Ascending aorta (tissue), 2 donors: ENCODE measurements at regions not wholly inside any gene's neighbourhood (a gene's known extent, or its start where the extent isn't known, plus 50 kb on each side); places are given as distances from the start of the nearest gene placed in this dataset.

Experiments used
- DNase-seq, 2 donors: peaks; one replicate each; pipeline ENCODE4 v3.0.0-alpha.2; 2019; ENCODE audit warnings: low spot score in 2 of 2
- H3K27ac ChIP-seq, 2 donors: fragments of 200-600 bp; sonication (generic); one replicate each; pipeline ENCODE4 v1.5.1; 2016 to 2017; ENCODE audit warnings: mild to moderate bottlenecking in 1 of 2
- H3K27me3 ChIP-seq: fragments of 200-600 bp; sonication (generic); one replicate; pipeline ENCODE4 v1.5.1; 2017
- H3K36me3 ChIP-seq, 2 donors: fragments of 200-600 bp; sonication (generic); one replicate each; pipeline ENCODE4 v1.5.1; 2016
- H3K4me1 ChIP-seq, 2 donors: fragments of 200-600 bp; sonication (generic); one replicate each; pipeline ENCODE4 v1.5.1; 2016 to 2017; ENCODE audit warnings: mild to moderate bottlenecking in 1 of 2
- H3K4me3 ChIP-seq, 2 donors: fragments of 200-600 bp; sonication (generic); one replicate each; pipeline ENCODE4 v1.5.1; 2016 to 2017; ENCODE audit warnings: mild to moderate bottlenecking in 1 of 2
- H3K9me3 ChIP-seq, 2 donors: fragments of 200-600 bp; sonication (generic); one replicate each; pipeline ENCODE4 v1.5.1; 2016
- CTCF ChIP-seq, 3 experiments: fragments of 200-600 bp in 2 of 3; fragments of 450-650 bp in 1 of 3; sonication (generic) in 2 of 3; IDR thresholded peaks; one replicate each; pipeline ENCODE4 v1.5.1; 2016 to 2019; ENCODE audit warnings: antibody characterized with exemption in 3 of 3, mild to moderate bottlenecking in 1 of 3, moderate library complexity in 1 of 3
- intact Hi-C: fragments of 100-400 bp; cut with DNase I; formaldehyde crosslinking; loops from one replicate; pipeline ENCODE4 v1.15.1; 2023

DNA sequence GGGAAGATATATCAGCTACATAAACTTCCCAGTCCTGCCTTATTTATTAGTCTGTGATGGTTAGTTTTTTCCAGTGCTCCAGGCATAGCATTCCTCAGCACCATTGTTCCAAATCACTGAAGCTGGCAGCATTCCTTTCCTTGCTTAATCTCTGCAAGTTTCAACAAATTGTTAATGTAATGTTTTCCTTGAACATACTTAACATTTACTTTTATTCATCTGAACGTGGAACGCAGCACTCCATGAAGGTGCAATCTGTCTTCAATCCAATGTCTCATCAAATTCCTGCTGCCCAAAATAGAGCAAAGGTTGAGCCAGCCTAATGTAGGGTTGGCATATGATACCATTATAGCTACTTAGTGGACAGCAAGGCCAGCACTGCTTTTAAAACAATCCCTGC lies 441.1 kb upstream of the RBFOX1 start:
- Histone ChIP-seq H3K4me1 (no peaks in the 10 kb centered on the region), H3K4me3 (no peak overlapping the region), H3K27ac (no peak overlapping the region), H3K9me3 (no peaks in the 10 kb centered on the region), H3K27me3 (no peaks in the 10 kb centered on the region), H3K36me3 (no peaks in the 10 kb centered on the region)
- TF ChIP-seq CTCF (IDR thresholded peaks at IDR 0.05) = no peak
- no peak for DNase-seq
- intact Hi-C loops = no loop called here

DNA sequence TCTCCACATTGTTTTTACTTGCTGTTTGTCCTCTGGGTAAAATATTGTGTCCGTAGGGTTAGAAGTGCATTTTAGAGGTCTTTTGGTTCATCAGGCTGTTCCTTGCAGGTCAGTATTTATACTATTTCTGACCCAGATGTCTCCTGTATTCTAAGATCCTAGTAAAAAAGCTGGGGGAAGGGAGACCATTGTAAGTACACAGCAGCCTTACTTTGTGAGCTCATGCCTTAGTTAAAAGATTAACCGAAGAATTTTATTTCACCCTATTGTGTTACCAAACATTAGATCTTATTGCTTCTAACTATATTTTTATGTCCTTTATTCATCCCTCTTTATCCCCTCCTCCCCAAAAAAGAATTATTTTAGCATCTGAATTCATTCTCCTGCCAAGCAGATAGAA lies 444.1 kb upstream of the RBFOX1 start:
- H3K27ac ChIP-seq = no peak overlapping the region
- H3K27me3 ChIP-seq = no peaks in the 10 kb centered on the region
- no peak overlapping the region for H3K4me3 ChIP-seq
- H3K9me3 ChIP-seq = no peaks in the 10 kb centered on the region
- no peaks in the 10 kb centered on the region for H3K4me1 ChIP-seq
- no peaks in the 10 kb centered on the region for H3K36me3 ChIP-seq
- intact Hi-C loops = no loop called here
- DNase-seq = no peak
- no peak for TF ChIP-seq CTCF (IDR thresholded peaks at IDR 0.05)

GRCh38 chr16:6884002-6884401 lies 448.6 kb upstream of the RBFOX1 start:
- intact Hi-C loops = no loop called here

DNA sequence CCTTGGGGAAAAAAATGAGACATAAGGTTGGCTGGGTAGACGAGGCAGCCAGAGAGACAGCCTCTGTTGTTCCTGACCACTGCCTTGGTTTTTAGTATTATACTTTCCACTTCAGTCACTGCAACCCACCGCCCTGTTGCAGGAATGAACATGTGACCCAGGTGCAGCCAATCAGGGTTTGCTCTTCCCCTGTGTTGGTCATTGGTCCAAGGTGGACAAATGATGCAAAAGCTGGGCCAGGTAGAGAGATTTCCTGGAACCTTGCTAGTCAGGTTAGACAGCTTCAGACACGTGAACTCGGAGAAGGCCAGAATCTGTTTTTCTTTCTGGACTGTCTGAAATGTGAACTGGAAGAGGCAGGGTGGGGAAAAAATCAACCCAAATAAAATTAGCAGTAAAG lies 452.4 kb upstream of the RBFOX1 start:
- no peak for TF ChIP-seq CTCF (IDR thresholded peaks at IDR 0.05)
- no peak overlapping the region for H3K27ac ChIP-seq
- H3K27me3 ChIP-seq = no peaks in the 10 kb centered on the region
- H3K9me3 ChIP-seq = no peaks in the 10 kb centered on the region
- DNase-seq = no peak
- no peaks in the 10 kb centered on the region for H3K4me1 ChIP-seq
- no peaks in the 10 kb centered on the region for H3K36me3 ChIP-seq
- intact Hi-C loops = no loop called here
- no peak overlapping the region for H3K4me3 ChIP-seq

More at GRCh38 chr16:6884002-6884401, 448.6 kb upstream of the RBFOX1 start:
- Histone ChIP-seq H3K9me3 (no peaks in the 10 kb centered on the region), H3K4me1 (no peaks in the 10 kb centered on the region), H3K4me3 (no peak overlapping the region), H3K27ac (no peak overlapping the region), H3K36me3 (no peaks in the 10 kb centered on the region), H3K27me3 (no peaks in the 10 kb centered on the region)
- TF ChIP-seq CTCF (IDR thresholded peaks at IDR 0.05) = no peak
- no peak for DNase-seq

DNA sequence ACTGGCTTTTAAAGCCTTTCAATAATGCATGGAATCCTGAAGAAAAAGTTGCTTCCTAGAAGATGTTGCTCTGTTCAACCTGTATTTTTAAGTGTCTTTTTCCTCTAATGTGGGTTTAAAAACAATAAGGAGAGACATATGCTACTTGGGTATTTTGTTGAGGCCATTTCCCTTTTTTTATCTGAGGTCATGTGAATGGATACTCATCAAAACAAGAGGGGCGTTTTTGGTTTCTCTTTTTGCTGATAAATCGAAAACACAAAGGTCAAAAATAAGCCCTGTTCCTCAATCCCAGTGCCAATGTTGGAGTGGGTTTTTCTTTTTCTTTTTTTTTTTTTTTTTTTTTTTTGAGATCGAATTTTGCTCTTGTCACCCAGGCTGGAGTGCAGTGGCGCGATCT lies 468.0 kb upstream of the RBFOX1 start:
- no peak overlapping the region for H3K4me3 ChIP-seq
- H3K27ac ChIP-seq = no peak overlapping the region
- intact Hi-C loops = no loop called here
- no peak for TF ChIP-seq CTCF (IDR thresholded peaks at IDR 0.05)
- no peak for DNase-seq
- no peaks in the 10 kb centered on the region for H3K27me3 ChIP-seq
- H3K9me3 ChIP-seq = no peaks in the 10 kb centered on the region
- H3K36me3 ChIP-seq = no peaks in the 10 kb centered on the region
- no peaks in the 10 kb centered on the region for H3K4me1 ChIP-seq

- no peaks in the 10 kb centered on the region for H3K4me1 ChIP-seq
- no peak overlapping the region for H3K4me3 ChIP-seq
- H3K9me3 ChIP-seq = no peaks in the 10 kb centered on the region
- no peaks in the 10 kb centered on the region for H3K27me3 ChIP-seq
- no peak overlapping the region for H3K27ac ChIP-seq
- TF ChIP-seq CTCF (IDR thresholded peaks at IDR 0.05) = no peak
- intact Hi-C loops = no loop called here
- no peaks in the 10 kb centered on the region for H3K36me3 ChIP-seq
- no peak for DNase-seq
Observed at GRCh38 chr16:6864244-6864643, 468.4 kb upstream of the RBFOX1 start.
